MM.1S (cell line): ENCODE measurements at regions not wholly inside any gene's neighbourhood (a gene's known extent, or its start where the extent isn't known, plus 50 kb on each side); places are given as distances from the start of the nearest gene placed in this dataset.

ENCODE experiments used
- DNase-seq: peaks from one replicate; pipeline ENCODE4 v3.0.0-alpha.2; 2015
- H2AFZ ChIP-seq: fragments of 300-600 bp; sonication (generic); 2 replicates; pipeline ENCODE4 v1.6.0; 2016; ENCODE audit warnings: antibody characterized with exemption, low read length
- H3F3A ChIP-seq: fragments of 300-600 bp; sonication (generic); 2 replicates; pipeline ENCODE4 v1.6.1; 2016; ENCODE audit warnings: mild to moderate bottlenecking, antibody characterized with exemption, low read length, moderate library complexity, mixed read lengths; ENCODE audit not compliant: insufficient read depth
- H3K27ac ChIP-seq: fragments of 300-600 bp; sonication (generic); 2 replicates; pipeline ENCODE4 v1.5.1; 2016; ENCODE audit warnings: mild to moderate bottlenecking, low read length
- H3K27me3 ChIP-seq: fragments of 300-600 bp; sonication (generic); replicated peaks from 2 replicates; pipeline ENCODE4 v1.6.0; 2016; ENCODE audit warnings: low read length; ENCODE audit not compliant: insufficient read depth
- H3K36me3 ChIP-seq: fragments of 300-600 bp; sonication (generic); replicated peaks from 2 replicates; pipeline ENCODE4 v1.6.1; 2016; ENCODE audit warnings: mild to moderate bottlenecking, low read length, mixed read lengths; ENCODE audit not compliant: insufficient read depth
- H3K4me1 ChIP-seq: fragments of 300-600 bp; sonication (generic); 2 replicates; pipeline ENCODE4 v1.6.1; 2016; ENCODE audit warnings: low read length, mixed read lengths
- H3K4me2 ChIP-seq: fragments of 300-600 bp; sonication (generic); 2 replicates; pipeline ENCODE4 v1.6.0; 2016; ENCODE audit warnings: low read depth, low read length
- H3K4me3 ChIP-seq: fragments of 300-600 bp; sonication (generic); 2 replicates; pipeline ENCODE4 v1.5.1; 2016; ENCODE audit warnings: low read length, mixed read lengths
- H3K79me2 ChIP-seq: fragments of 300-600 bp; sonication (generic); 2 replicates; pipeline ENCODE4 v1.6.1; 2016; ENCODE audit warnings: mixed run types, low read length, mixed read lengths
- H3K9ac ChIP-seq: fragments of 300-600 bp; sonication (generic); 2 replicates; pipeline ENCODE4 v1.6.1; 2016; ENCODE audit warnings: low read length, mixed read lengths
- H3K9me2 ChIP-seq: fragments of 300-600 bp; sonication (generic); replicated peaks from 2 replicates; pipeline ENCODE4 v1.6.1; 2016; ENCODE audit warnings: mild to moderate bottlenecking, low read length, mixed read lengths; ENCODE audit not compliant: insufficient read depth
- H3K9me3 ChIP-seq: fragments of 300-600 bp; sonication (generic); replicated peaks from 2 replicates; pipeline ENCODE4 v1.6.1; 2016; ENCODE audit warnings: mild to moderate bottlenecking, low read length, mixed read lengths; ENCODE audit not compliant: insufficient read depth
- H4K20me1 ChIP-seq: fragments of 300-600 bp; sonication (generic); 2 replicates; pipeline ENCODE4 v1.6.1; 2016; ENCODE audit warnings: mild to moderate bottlenecking, low read length, moderate library complexity, mixed read lengths; ENCODE audit not compliant: insufficient read depth
- EZH2 ChIP-seq: fragments of 300-600 bp; sonication (generic); optimal IDR thresholded peaks from 2 replicates; pipeline ENCODE3; 2017; ENCODE audit warnings: low read depth, mild to moderate bottlenecking, antibody characterized with exemption, low read length, mixed read lengths
- EZH2phosphoT487 ChIP-seq: fragments of 300-600 bp; sonication (generic); IDR thresholded peaks from 2 replicates; pipeline ENCODE4 v1.6.1; 2018; ENCODE audit warnings: antibody characterized with exemption, low read length
- TF ChIP-seq, protein P1 (sequence below): fragments of 300-600 bp; sonication (generic); IDR thresholded peaks from 2 replicates; pipeline ENCODE4 v1.5.1; 2016; ENCODE audit warnings: antibody characterized with exemption, low read length, mixed read lengths

DNA sequence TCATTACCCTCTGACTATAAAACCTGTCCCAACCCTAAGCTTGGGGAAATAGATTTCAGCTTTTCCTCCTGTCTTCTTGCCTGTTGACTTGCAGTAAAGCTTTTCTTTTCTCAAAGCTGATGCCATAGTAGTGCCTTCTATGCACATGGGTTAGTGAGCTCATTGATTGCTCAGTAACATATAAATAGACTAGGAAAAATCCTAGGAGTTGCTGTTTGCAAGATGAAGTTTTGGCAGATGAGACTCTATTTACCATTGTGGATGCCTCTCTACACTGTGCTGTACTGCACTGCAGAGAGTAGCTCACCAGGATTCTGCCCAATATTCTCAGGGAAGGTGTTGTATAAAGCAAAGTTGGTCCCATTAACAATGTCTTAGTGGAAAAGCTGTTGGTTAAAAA is 262.7 kb upstream of the CD180 start:
- no peak for DNase-seq
- Histone ChIP-seq H3K4me1 (no peaks in the 10 kb centered on the region), H3K9me3 (no peaks in the 10 kb centered on the region), H3K79me2 (no peaks in the 10 kb centered on the region), H3K27ac (no peak overlapping the region), H3K4me3 (no peak overlapping the region), H3K27me3 (no peaks in the 10 kb centered on the region), H3K36me3 (no peaks in the 10 kb centered on the region), H4K20me1 (no peaks in the 10 kb centered on the region), H3K4me2 (no peak overlapping the region), H3F3A (no peaks in the 10 kb centered on the region), H3K9ac (no peak overlapping the region), H3K9me2 (no peaks in the 10 kb centered on the region), H2AFZ (no peak overlapping the region)
- TF ChIP-seq, protein P1, sequence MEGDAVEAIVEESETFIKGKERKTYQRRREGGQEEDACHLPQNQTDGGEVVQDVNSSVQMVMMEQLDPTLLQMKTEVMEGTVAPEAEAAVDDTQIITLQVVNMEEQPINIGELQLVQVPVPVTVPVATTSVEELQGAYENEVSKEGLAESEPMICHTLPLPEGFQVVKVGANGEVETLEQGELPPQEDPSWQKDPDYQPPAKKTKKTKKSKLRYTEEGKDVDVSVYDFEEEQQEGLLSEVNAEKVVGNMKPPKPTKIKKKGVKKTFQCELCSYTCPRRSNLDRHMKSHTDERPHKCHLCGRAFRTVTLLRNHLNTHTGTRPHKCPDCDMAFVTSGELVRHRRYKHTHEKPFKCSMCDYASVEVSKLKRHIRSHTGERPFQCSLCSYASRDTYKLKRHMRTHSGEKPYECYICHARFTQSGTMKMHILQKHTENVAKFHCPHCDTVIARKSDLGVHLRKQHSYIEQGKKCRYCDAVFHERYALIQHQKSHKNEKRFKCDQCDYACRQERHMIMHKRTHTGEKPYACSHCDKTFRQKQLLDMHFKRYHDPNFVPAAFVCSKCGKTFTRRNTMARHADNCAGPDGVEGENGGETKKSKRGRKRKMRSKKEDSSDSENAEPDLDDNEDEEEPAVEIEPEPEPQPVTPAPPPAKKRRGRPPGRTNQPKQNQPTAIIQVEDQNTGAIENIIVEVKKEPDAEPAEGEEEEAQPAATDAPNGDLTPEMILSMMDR: no peak
- TF ChIP-seq EZH2phosphoT487 (no peak), EZH2 (no peak)

DNA sequence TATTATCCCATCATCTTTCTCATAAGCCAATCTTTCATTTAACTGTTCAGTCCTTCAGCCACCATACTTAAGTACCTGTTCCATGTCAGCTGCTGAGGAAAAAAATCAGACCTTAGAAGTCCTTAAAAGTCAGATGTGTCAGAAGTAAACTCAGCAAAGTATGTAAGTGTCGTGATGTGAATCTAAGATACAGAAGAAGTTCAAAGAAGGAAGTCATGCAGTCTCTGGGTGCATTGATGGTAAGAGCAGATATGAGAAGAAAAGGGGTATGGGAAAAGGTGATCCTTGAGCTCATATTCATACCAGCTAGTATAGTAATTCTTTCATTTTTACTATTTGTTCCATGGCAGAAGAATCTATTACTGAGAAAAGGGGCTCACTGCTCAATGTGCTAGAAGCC is 259.4 kb upstream of the CD180 start:
- no peaks in the 10 kb centered on the region for H3K79me2 ChIP-seq
- H3K9me3 ChIP-seq: no peaks in the 10 kb centered on the region
- no peak overlapping the region for H3K27ac ChIP-seq
- TF ChIP-seq EZH2phosphoT487: no peak
- no peak for TF ChIP-seq EZH2
- TF ChIP-seq, protein P1: no peak
- H4K20me1 ChIP-seq: no peaks in the 10 kb centered on the region
- no peak overlapping the region for H3K9ac ChIP-seq
- H3K4me2 ChIP-seq: no peak overlapping the region
- H3K36me3 ChIP-seq: no peaks in the 10 kb centered on the region
- no peaks in the 10 kb centered on the region for H3K9me2 ChIP-seq
- H3K4me1 ChIP-seq: no peaks in the 10 kb centered on the region
- no peaks in the 10 kb centered on the region for H3F3A ChIP-seq
- no peak for DNase-seq
- H3K4me3 ChIP-seq: no peak overlapping the region
- H2AFZ ChIP-seq: no peak overlapping the region
- no peaks in the 10 kb centered on the region for H3K27me3 ChIP-seq

DNA sequence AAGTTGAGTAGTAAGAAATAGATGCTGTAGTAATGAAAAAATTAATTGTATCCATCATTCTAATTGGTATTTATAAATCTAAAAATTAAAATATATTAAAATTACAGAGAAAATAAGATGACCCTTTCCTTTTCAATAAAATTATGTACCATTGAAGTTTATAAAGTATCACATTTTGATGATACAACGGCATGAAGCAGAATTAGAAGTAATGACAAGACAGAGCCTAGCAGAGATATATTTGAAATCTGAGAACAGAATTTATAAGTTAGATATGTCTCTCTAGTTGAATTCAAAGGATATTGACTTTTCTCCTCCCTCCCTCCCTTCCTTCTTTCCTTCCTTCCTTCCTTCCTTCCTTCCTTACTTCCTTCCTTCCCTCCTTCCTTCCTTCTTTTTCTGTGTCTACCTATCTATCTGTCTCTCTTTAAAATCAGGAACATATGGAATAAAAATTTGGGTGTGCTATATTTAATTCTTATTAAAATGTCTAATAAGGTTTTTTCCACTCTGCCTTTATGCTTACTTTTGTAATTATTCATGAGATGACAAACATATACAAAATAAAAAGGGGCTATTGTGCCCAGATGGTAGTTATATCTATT is 258.5 kb upstream of the CD180 start:
- no peak overlapping the region for H3K4me3 ChIP-seq
- H3K36me3 ChIP-seq: no peaks in the 10 kb centered on the region
- H3K9me2 ChIP-seq: no peaks in the 10 kb centered on the region
- no peaks in the 10 kb centered on the region for H4K20me1 ChIP-seq
- no peak overlapping the region for H3K4me2 ChIP-seq
- no peak overlapping the region for H2AFZ ChIP-seq
- no peaks in the 10 kb centered on the region for H3K4me1 ChIP-seq
- H3K9me3 ChIP-seq: no peaks in the 10 kb centered on the region
- H3K27me3 ChIP-seq: no peaks in the 10 kb centered on the region
- no peak overlapping the region for H3K27ac ChIP-seq
- DNase-seq: no peak
- H3K79me2 ChIP-seq: no peaks in the 10 kb centered on the region
- no peaks in the 10 kb centered on the region for H3F3A ChIP-seq
- TF ChIP-seq EZH2phosphoT487 (no peak), EZH2 (no peak)
- TF ChIP-seq, protein P1: no peak
- no peak overlapping the region for H3K9ac ChIP-seq
